GM19043 (cell line): ENCODE measurements at regions not wholly inside any gene's neighbourhood (a gene's known extent, or its start where the extent isn't known, plus 50 kb on each side); places are given as distances from the start of the nearest gene placed in this dataset.

ENCODE experiments used
- ATAC-seq: cut with Tn5 transposase; IDR thresholded peaks from one replicate; pipeline ENCODE4 v1.9.1; 2021; ENCODE audit warnings: low read depth; ENCODE audit not compliant: unreplicated experiment

DNA sequence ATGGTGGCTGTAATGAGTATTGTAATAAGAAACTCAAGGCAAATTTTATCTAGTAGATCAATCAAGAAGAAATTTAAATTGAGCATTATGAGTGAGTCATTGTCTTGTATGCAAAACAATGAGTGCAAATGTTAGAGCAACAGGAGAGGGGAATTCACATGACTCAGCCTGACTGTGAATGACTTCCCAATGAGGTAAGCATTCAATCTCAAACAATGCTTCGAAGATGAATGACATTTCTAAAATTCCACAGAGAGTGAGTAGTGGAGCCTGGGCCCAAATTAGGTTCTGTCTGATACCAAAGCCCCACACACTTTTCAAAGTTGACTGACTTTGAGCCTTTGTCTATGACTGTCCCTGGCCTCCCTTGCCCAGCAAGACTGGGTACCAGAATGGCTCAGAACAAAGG is 738.0 kb downstream of the PTPRU start:
- ATAC-seq: no peak

DNA sequence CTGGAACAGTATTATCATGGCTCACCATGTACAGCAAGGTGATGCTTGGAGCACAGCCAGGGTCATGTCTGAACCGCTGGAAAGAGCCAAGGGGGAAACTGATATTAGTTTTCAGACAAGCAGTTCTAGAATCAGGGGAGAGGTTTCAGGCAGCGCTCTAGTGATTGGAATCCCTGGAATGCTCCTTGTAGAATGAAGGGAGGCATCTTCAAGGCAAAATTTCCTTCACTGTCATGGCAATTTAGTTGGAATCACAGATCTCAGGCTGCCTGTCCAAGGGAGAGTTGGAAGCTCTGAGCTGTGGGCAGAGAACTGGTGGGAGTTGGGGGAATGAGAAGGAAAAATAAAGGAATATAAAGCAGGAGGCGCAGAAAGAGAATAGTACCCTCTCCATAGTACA is 737.1 kb downstream of the PTPRU start:
- ATAC-seq: no peak

DNA sequence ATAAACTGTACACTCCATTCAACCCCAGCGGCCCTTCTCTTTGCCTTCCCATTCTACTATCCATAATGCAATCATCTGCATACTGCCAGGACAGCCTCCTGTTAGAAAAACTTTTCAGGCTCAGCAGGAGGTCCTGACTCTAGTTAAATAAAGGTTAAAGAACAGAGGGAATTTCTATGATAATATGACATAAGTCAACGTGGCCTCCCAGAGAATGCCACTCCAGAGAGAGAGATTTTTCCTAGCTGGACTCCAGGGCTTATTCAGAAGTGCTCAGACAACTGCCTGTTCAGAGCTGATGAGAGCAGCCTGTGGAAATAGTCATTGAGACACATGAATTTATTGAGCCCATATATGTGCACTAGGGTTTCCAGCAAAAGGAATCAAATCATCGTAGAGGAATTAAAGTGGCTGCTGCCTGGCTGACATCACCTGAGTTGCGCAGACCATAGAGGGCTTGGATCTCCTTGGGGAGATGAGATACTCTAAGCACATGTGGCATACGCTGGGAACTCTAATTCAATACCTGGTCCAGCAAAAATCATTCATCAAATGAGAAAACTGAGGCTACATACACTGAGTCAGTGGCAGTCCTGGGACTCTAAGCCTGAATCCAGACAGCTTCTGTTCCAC is 736.2 kb downstream of the PTPRU start:
- no peak for ATAC-seq

DNA sequence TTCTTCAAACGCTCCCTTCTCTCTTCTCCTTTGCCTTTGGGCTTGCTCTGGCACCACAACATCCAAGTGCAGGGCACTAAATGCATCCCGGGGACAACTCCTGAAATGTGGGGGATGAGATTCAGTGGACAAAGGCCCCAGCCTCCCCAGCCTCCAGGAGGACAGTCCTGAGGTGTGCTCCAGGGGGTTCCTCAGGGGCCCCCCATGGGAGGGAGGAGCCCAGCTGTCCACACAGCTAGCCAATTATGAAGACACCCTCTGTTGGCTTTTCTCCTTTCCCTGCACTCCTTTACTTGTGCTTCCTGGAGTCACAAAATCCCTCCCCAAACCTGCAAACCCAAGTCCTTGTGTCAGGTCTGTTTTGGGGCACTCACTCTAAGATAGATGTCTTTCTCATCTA is 735.4 kb downstream of the PTPRU start:
- no peak for ATAC-seq

DNA sequence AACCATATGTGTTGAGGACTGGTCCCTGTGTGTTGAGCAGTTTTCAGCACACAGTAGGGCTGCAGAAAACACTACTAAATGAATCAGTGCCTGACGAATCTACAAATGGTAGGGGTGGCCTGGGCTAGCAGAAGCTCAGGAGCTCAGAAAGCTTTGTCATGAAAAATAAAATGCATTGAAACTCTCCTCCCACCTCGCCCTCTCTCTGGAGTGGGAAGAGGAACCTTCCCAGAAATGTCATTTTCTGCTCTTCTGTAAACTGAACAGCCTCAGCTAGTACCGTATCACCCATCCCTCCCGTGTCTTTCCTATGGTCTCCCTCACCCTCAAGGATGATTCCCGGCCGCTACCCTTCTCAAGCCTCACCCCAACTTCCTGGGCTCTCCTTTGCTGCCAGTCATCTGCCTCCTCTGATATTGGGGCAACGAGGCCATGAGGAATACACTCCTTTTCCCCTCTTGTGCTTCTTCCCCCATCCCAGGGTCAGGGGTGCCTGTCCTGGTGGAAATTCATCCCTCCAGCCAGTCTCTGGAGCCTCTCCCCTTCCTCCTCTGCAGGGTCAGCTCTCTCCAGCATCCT is 734.5 kb downstream of the PTPRU start:
- ATAC-seq: no peak

DNA sequence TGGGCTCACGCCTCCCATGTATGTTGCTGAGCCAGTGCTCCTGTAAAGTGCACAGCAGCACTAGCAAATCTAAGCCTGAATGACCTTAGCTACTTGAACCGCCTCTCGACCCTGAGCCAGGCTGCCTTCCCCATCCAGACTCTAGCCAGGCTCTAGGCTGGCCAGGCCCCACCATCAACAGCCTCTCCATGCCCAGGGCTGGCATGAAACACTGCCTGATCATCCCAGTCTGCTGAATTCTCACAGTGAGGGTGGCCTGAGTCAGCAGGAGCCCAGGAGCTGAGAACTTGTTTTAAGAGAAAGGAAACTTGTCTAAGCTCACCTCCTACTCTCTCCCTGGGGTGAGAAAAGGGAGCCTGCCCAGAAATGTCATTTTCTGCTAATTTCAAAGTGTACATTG is 733.3 kb downstream of the PTPRU start:
- ATAC-seq: no peak

DNA sequence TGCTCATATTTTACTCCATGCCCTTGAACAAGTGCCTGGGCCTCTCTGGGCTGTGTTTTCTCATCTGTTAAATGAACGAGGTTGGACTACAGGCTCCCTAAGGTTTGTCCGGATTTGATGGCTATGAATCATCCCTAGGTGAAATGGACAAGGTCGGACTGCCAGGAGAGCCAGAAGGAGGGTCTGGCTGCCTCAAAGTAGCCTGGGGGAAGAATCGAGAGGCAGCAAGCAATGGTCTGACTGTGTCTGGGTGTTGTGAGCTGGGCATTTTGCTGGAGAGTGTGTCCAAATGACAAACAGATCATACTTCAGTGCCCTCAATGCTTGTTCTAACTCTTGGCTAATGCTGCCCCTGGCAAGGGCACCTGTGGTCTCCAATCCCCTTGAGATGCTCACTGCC is 730.9 kb downstream of the PTPRU start:
- ATAC-seq: no peak

DNA sequence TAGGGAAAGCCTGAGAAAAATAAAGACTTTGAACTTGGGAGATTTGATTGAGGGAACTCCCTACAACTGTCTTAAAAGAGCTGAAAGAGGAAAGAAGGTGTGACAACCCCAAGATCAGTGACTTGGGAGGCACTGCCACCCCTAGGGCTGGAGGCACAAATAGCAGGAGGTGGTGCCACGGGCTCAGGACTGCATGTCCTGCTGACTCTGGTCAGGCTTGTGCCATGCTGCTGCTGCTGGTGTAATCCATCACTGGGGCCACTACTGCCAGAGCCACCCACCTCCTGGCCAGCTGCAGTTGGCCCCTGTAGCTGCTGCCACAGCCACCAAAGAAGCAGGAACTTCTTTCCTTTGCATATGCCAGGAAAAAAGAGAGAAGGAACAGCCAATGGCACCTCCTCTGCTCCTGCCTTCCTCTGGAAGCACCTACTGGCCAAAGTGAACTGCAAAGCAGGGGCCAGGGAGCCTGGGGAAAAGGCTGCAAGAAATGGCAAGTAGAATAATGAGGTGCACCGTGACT is 730.3 kb downstream of the PTPRU start:
- ATAC-seq: no peak

DNA sequence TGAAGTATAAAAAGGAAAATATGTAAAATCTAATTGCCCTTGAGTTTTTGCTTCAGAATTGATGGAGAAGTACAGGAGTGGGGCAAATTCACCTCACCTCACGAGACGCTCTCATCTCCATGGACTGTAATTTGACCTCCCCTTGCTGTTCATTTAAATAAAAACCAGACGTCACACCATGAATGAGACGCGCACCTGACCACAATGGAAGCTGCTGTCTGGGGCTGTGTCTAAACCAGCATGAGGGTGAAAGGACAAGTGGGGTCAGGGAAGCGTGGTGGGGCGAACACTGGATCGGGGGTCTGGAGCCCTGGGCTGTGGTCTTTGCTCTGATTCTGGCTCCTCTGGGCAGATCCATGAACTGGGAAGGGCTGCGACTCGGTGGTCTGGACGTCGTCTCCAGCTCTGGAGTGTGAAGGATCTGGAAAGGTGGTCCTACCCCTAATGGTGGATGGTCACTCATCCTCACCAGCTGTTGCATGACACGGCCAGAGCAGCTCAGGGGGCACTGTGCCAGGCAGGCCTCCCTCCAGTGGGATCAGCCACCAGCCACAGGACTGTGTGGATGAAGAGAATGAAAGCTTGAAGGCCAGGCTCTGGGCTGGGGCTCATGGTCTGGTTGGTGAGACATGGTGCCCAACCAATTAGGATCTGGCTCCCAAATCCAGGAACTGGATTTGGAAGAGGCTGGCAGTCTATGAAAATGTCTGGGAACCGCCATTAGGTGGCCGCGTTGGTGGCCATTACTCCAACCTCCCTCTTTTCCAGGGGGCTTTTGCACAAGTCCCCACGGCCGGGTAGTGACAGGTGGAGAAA is 728.6 kb downstream of the PTPRU start:
- ATAC-seq: no peak

DNA sequence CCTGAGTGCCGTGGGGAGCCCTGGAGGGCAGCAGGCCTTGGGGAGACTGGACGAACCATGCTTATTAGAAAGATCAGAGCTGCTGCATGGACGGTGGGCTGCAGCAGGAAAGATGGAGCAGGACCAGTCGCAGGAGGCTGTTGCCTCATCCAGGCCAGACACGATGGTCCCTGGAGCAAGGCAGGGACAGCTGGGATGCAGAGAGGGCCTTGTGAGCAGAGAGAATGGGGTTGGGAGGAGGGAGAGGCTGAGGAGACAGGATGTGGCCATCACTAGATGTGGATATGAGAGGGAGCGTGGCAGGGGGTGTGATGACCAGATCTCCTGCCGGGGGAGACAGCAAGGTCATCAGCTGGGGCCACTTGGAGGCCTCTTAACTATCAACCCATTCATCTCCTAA is 727.6 kb downstream of the PTPRU start:
- ATAC-seq: no peak

DNA sequence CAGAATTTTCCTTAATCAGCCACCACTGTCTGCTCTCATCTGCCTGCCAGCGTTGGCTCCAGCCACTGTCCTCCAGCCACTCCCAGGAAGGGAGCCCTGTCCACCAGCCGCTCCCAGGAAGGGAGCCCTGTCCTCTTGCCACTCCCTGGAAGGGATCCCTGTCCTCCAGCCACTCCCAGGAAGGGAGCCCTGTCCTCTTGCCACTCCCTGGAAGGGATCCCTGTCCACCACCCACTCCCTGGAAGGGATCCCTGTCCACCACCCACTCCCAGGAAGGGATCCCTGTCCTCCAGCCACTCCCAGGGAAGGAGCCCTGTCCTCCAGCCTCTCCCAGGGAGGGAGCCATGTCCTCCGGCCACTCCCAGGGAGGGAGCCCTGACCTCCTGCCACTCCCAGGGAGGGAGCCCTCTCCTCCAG is 726.5 kb downstream of the PTPRU start:
- ATAC-seq: no peak

DNA sequence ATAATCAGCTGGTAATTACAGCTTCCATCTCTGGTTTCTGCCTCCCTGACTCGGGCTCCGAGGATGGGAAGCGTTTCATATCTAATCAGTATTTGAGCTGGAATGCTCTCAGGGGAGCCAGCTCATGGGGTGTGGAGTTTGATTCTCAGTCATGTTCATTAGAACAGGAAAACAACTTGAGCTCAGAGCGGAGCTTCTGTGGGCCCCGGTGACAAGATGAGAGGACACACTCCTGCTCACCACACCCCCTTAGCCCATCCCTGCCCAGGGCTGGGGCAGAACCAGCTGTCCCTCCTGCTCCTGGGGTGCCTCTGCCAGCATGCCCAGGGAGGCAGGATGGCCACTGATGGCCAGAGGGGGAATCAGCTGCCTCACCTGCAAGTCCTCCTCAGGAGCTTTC is 726.0 kb downstream of the PTPRU start:
- ATAC-seq: no peak

DNA sequence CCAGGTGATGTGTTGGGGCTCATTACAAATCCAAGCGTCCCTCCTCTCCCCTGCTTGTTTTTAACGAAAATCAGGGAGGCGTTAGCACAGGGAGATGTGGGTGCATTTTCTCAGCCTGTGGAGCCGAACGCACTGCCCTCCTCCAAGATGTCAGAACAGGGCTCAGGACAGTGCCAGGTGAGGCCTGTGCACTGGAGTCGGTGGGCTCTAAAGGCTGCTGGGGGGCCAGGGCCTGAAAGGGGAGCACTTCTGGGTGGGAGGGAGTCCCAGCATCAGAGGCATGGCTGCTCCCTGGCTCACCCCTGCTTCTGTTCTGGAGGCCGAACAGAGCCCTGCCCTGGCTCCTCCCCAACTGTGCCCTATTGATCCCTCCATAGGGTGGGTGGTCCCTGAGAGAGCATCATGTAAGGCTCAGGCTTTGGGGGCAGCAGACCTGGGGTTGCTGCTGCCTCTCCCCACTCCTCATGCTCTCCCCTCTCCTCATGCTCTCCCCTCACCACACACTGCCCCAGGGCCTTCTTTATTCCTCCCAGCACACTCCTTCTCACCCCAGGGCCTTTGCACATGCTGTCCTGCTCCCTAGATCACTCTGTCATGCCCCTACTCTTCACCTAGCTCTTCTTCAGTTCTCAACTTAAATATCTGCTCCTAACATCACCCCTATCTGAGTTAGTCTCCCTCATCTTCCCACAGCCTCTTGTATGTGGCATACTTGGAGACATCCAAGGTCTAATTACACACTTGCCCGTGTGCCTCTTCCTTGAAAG is 725.2 kb downstream of the PTPRU start:
- no peak for ATAC-seq

DNA sequence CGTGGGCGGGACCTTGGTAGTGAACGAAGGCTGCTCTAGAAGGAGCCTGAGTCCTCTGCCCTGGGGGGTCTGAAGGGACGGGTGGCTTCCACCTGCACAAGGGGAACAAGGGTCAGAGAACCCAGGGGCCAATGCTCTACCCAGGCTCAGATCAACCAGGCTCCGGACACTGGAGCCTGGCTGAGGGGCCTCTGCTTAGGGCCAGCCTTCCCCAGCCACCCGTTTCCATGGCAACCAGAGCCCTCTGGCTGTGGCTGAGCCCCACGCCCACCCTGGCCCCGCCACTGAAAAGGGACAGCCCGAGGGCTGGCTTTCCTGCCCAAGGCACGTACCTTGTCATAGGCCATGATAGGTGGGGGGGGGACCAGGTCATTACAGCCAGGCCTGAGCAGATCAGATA is 724.6 kb downstream of the PTPRU start:
- ATAC-seq: no peak

DNA sequence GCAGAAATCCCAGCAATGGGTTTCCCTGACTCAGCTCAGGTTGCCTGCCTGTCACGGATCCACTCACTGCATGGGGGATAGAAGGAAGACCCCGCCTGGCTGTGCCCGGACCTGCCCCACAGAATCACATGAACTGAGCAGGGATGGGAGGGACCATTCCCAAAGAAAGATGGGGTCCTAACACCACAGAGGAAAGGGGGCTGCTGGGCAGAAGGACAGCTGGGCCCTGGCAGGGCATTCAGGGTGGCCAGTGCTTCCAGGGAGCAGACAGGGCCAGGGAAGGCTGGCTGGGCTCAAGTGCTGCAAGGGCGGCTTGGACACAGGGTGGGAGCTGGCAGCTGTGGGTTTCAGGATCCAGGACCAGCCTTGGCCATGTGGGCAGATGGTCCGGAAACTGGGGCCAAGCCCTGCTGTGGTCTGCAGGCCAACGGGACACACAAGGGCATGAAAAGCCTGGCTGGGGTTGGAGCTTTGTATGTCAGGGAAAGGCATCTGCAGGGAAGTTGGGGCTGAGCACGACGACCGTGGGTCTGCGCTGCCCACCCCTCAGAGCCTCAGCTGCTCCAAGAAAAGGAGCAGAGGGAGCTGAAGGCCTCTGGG is 723.9 kb downstream of the PTPRU start:
- no peak for ATAC-seq

DNA sequence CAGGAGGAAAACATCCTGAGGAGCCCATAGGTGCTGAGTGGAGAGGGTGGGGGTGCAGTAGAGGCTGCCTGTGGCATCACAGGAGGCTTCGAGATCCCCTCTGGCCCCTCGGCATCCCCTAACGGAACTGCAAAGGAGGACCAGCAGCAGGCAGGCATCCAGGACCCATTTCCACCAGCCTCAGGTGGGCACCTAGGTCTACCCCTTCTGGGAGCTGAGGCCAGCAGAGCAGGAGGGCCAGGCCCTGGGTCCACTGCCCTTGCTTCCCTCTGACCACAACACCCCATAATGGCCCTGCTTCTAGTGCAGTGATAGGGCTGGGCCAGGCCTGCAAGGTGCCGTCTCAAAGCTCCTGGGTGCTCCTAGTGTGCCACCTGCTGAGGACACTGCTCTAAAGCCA is 723.0 kb downstream of the PTPRU start:
- no peak for ATAC-seq

DNA sequence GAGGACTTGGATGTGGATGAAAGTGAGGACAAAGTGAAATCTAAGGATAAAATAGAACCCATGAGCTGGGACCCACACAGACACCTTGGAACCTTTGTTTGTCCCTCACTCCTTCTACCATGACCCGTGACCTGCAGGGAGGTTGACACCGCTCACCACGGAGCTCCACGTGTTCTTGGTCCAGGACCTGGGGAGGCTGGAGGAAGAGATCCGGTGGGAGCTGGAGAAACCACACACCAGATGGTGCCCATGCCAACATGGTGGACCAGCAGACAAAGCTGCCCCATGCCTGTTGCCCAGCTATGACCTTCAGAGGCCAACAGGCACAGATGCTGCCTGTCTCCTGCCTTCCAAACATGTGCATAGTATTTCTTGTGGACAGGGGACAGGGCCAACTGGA is 721.9 kb downstream of the PTPRU start:
- no peak for ATAC-seq

DNA sequence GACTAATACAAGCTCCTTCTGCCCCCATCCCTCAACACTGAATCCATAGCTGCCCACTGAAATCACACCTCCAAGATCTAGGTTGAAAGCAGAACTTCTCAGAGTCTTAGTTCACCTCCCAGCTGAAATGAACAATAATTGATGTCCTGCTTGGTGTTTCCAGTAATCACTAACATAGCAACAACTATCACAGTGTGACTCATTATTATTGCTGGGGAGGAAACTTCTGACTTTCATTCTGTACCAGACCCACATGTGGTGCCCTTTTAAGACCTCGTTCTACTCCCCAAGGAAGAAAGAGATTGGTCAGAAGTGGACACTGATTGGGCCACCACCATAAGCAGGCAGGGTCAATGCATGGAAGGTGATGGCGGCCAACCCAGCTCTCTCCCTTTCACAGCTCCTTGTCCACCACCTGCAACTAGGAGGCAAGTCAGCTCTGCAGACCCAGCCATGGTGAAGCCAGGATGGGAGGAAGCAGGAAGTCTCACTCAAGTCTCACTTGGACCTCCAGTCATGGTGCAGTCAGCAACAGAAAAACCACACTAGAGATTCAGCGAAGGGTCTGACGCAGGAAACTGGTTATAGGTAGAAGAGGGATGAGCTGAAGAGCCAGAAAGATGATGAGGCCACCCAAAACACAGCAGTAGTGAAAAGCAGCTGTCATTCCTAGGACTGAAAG is 720.2 kb downstream of the PTPRU start:
- no peak for ATAC-seq

DNA sequence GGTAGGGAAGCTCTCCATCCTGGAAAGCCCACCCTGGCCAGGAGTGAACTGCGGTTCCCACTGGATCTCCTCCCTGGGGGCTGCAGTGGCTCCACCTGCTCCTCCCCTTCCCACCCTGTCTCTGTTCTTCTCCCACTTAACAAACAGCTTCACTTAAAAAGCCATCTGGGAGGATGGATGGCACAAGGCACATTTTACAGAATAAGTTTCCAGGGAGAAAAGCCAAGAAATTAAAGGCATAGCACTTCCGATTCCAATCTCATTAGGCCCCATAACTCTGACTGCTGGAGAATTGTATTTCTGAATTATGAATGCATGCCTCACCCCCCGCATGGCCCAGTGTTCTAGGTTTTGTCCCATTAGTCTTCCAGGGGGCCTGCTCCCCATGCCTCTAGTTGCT is 718.3 kb downstream of the PTPRU start:
- ATAC-seq: no peak

DNA sequence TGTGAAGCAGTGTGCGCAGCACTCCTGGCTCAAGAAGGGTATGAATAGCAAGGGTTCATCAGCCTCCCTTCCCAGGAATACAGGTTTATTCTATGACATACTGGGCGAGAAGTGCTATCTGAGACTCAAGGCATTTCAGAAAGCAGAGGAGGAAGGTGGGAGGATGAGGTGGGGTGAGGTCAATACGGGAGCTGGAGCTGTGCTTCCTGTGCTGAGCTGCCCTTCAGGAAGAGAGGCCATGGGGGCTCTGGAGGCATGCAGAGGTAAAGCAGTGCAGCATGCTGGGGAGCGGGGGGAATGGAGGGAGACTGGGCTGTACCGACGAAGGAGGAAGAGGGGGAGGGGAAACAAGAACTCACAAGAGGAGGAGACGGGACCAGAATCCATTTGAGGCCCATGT is 717.6 kb downstream of the PTPRU start:
- ATAC-seq: no peak
